Esophagus (tissue), 2 donors: ENCODE measurements at regions not wholly inside any gene's neighbourhood (a gene's known extent, or its start where the extent isn't known, plus 50 kb on each side); places are given as distances from the start of the nearest gene placed in this dataset.
"Not testable (repeated sequence)": the region's sequence is repeated elsewhere in the genome, so short reads cannot be mapped to it uniquely, and the experiment has no call there.

Experiments used
- H3K27ac ChIP-seq, 2 donors: one replicate each; pipeline ENCODE4 v1.5.1; 2013; ENCODE audit warnings: low read depth in 2 of 2, mild to moderate bottlenecking in 2 of 2, inconsistent platforms in 1 of 2, low read length in 1 of 2, moderate library complexity in 1 of 2
- H3K27me3 ChIP-seq, 2 donors: one replicate each; pipeline ENCODE4 v1.6.1; 2013; ENCODE audit warnings: low read length in 2 of 2, control low read depth in 1 of 2, mild to moderate bottlenecking in 1 of 2; ENCODE audit not compliant: insufficient read depth in 2 of 2, control insufficient read depth in 1 of 2
- H3K36me3 ChIP-seq, 2 donors: one replicate each; pipeline ENCODE4 v1.6.1; 2013; ENCODE audit warnings: low read length in 1 of 2; ENCODE audit not compliant: control insufficient read depth in 2 of 2, insufficient read depth in 2 of 2
- H3K4me1 ChIP-seq, 2 donors: one replicate each; pipeline ENCODE4 v1.6.1; 2013; ENCODE audit warnings: low read length in 1 of 2; ENCODE audit not compliant: control insufficient read depth in 2 of 2, insufficient read depth in 2 of 2
- H3K4me3 ChIP-seq, 2 donors: one replicate each; pipeline ENCODE4 v1.5.1; 2013; ENCODE audit warnings: low read length in 2 of 2, mild to moderate bottlenecking in 2 of 2, low read depth in 1 of 2, moderate library complexity in 1 of 2
- H3K9me3 ChIP-seq, 2 donors: one replicate each; pipeline ENCODE4 v1.6.1; 2013; ENCODE audit warnings: mild to moderate bottlenecking in 2 of 2, low read depth in 1 of 2, low read length in 1 of 2, moderate library complexity in 1 of 2; ENCODE audit not compliant: control insufficient read depth in 2 of 2, insufficient read depth in 1 of 2
- WGBS, 2 donors: extraction: QIAGEN DNeasy Blood & Tissue Kit; methylation state at CpG; one replicate each; pipeline ENCODE4 v1.1.7; 2013; 5-methylcytosine and 5-hydroxymethylcytosine counted together
- donor health status: healthy with polysubstance abuse.
- donor health status: Bipolar disorder and iron deficiency.

DNA sequence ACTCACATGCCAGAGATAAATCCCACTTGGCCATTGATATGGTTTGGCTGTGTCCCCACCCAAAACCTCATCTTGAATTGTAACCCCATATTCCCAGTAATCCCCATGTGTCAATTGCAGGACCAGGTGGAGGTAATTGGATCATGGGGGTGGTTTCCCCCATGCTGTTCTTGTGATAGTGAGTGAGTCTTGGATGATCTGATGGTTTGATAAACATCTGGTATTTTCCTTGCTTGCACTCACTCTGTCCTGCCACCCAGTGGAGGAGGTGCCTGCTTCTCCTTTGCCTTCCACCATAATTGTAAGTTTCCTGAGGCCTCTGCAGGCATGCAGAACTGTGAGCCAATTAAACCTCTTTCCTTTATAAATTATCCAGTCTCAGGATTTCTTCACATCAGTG is 50.4 kb upstream of the B3GAT2 start:
- H3K9me3 ChIP-seq, H3K36me3 ChIP-seq, H3K27me3 ChIP-seq, H3K4me3 ChIP-seq, H3K4me1 ChIP-seq, H3K27ac ChIP-seq: not testable (repeated sequence)

DNA sequence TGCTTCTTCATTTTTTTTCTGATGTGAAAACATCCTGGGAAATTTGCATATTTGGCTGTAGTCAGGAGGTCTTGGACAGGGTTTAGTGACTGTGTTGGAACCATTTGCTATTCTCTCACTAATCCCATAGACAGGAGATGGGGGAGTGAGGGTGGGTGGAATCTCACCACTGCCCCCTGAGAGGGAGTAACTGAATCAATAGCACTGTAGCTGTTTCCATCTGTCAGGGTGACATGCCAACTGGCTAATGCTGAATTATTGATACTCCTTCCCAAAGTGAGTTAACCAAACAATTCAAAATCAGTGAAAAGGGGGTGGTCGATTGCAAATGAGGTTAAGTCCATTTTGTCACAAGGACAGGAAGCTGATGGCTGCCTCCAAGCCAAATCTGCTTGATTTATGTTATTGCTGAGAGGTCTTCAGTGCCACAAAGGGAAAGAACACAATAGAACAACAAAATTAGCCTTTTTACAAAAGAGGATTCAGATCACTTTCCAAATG is 55.1 kb upstream of the B3GAT2 start:
- Histone ChIP-seq H3K27ac (no peak overlapping the region), H3K9me3 (no peaks in the 10 kb centered on the region), H3K27me3 (no peaks in the 10 kb centered on the region), H3K4me1 (no peaks in the 10 kb centered on the region), H3K4me3 (no peak overlapping the region), H3K36me3 (no peaks in the 10 kb centered on the region)
- 16 to 17% methylated on average over 1 of the region's 1 CpG for WGBS, 2 donors

DNA sequence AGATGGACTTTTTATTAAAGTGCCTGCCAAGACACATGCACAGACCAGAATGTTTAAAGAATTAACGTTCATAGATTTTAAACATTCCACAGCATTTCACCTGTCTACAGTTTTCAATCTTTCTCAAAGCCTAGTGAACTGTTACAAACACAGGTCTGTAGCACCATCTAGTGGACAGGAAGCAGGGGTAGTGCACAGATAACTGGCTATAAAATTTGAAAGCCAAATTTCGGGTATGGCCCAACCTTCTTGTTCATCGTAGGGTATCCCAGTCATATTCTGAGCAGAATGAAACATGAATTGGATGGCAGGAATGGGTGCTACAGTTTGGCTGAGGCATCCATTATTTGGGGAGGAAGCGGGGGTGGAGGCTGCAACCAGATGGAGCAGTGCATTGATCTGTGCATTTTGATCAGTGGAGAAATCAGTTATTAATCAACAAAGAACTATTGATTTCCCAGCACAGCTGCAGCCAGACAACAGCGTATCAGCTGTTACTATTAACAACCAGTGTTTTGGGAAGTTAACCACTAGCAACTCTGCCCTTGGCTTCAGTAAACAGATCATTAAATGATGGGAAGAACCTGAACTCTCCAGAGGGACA is 56.1 kb upstream of the B3GAT2 start:
- Histone ChIP-seq H3K4me1 (no peaks in the 10 kb centered on the region), H3K27ac (no peak overlapping the region), H3K27me3 (no peaks in the 10 kb centered on the region), H3K9me3 (no peaks in the 10 kb centered on the region), H3K4me3 (no peak overlapping the region), H3K36me3 (no peaks in the 10 kb centered on the region)
- WGBS, 2 donors = 26% methylated on average over 5 of the region's 5 CpGs

DNA sequence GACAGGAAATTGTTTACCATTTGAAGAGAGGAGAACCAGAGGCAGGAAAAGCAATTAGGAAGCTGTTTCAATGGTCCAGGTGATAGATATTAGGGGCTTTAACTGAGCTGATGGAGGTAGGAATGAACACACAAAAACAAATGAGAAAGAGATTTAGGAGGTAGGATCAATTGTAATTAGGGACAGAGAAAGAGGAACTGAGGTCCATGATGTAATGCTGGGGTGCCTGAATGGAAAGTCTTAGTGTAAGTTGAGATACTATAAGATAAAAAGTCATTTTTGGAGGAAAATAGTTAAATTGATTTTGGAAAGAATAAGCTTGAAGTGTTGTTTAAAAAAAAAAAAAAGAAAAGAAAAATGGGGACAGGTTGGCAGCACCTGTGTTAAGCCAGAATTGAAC is 58.5 kb upstream of the B3GAT2 start:
- no peak overlapping the region for H3K27ac ChIP-seq
- H3K4me1 ChIP-seq = no peaks in the 10 kb centered on the region
- H3K27me3 ChIP-seq = no peaks in the 10 kb centered on the region
- H3K36me3 ChIP-seq = no peaks in the 10 kb centered on the region
- H3K9me3 ChIP-seq = no peaks in the 10 kb centered on the region
- H3K4me3 ChIP-seq = no peak overlapping the region

DNA sequence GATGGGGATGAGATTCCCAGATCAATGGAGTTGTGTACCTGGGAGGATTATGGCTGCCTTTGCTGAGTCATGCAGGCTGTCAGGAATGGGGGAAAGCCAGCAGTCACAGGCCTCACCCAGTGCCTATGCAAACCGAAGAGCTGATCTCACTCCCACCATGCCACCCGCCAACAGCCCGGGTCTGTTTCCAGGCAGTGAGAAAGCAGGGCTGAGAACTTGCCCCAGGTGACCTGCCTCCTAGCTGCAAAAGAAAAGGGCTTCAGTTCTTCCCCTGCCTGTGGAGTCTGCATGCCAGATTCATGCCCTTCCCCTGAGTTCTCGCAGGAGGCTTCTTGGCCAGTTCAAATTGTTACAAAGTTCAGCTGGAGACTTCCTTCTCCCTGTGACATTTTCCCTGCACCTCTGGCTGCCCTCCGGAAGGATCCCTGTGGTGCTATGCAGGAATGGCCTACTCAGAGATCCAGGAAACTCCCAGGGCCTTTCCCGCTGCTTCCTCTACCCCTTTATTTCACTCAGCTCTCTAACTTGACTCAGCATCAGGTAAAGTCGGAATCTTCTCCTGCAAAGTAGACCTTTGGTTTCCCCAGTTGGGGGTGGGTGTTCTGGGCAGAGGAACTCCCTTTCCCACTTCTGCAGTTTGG is 71.5 kb upstream of the B3GAT2 start:
- Histone ChIP-seq H3K36me3 (no peaks in the 10 kb centered on the region), H3K27ac (no peak overlapping the region), H3K4me3 (no peak overlapping the region), H3K4me1 (no peaks in the 10 kb centered on the region), H3K27me3 (no peaks in the 10 kb centered on the region), H3K9me3 (no peaks in the 10 kb centered on the region)
- 57 to 66% methylated on average over 7 of the region's 7 CpGs for WGBS, 2 donors

DNA sequence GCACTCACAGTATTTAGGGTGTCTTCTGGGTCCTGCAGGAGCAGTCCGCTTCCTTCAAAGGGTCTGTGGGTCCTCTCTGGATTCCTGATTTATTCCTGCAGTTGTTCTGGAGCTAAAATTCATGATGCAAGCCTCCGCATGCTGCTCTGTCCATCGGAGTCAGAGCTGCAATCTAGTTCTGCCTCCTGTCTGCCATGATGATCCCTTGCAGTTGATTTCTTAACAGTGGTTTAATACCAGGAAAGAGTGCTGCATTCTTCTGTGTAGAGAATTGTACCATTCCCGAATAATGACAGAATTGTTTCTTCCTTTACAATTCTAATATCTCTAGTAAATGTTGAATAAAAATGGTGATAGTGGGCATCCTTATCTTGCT is 72.0 kb upstream of the B3GAT2 start:
- Histone ChIP-seq H3K4me3 (no peak overlapping the region), H3K27ac (no peak overlapping the region), H3K27me3 (no peaks in the 10 kb centered on the region), H3K36me3 (no peaks in the 10 kb centered on the region), H3K9me3 (no peaks in the 10 kb centered on the region), H3K4me1 (no peaks in the 10 kb centered on the region)
- 87 to 88% methylated on average over 4 of the region's 4 CpGs for WGBS, 2 donors

DNA sequence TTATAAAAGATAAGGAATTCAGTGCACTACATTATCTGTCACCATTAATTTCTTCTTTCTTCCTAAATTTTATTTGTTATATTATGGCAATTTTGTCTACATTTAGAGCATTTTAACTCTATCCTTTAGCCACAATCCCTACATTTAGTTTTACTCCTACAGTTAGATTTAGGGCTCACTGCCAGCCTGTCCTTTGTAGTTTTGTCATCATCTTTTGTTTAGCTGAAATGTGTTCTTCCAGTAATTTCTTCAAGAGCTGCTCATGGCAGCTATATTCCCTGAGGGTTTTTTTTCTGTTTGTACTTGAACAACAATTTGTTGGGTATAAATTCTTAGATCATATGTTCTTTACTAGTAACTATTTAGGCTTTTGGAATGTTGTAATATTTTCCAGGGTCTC is 72.7 kb upstream of the B3GAT2 start:
- Histone ChIP-seq H3K27ac (no peak overlapping the region), H3K4me1 (no peaks in the 10 kb centered on the region), H3K9me3 (no peaks in the 10 kb centered on the region), H3K27me3 (no peaks in the 10 kb centered on the region), H3K4me3 (no peak overlapping the region), H3K36me3 (no peaks in the 10 kb centered on the region)

DNA sequence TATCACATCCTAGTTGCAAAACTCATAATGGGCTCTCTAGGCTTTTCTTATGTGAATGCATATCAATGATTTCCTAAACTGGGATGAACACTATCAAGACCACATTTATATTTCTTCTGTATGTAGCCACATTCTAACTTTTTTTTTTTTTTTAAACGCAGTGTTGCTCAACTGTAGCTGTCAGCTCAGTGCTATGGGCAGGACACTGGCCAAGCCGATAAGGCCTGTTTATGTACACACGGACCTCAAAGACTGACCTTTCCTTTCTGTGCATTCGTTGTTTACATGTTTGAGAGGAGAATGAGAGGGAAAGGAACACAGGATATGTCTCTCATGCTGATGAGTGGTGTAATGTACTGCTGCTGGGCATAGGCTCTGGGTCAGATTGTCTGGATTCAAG is 75.1 kb upstream of the B3GAT2 start:
- H3K36me3 ChIP-seq = no peaks in the 10 kb centered on the region
- no peaks in the 10 kb centered on the region for H3K4me1 ChIP-seq
- H3K27ac ChIP-seq = no peak overlapping the region
- H3K27me3 ChIP-seq = no peaks in the 10 kb centered on the region
- H3K4me3 ChIP-seq = no peak overlapping the region
- H3K9me3 ChIP-seq = no peaks in the 10 kb centered on the region
- 49 to 53% methylated on average over 4 of the region's 4 CpGs for WGBS, 2 donors

DNA sequence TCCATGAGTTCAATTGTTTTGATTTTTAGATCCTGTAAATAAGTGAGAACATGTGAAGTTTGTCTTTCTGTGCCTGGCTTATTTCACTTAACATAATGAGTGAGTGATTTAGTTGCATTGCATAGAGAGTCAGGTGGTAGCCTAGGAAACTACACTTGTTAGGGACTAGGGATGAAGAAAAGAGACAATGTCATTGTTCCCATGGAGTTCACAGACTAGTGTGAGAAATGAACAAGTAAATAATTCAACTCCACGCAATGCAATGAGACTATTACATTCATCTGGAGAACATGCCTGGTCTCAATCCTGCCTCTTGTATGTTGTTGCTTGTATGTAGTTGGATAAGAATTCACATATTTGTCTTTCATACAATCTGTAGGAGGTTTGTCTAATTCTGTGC is 76.3 kb upstream of the B3GAT2 start:
- H3K9me3 ChIP-seq = no peaks in the 10 kb centered on the region
- H3K4me3 ChIP-seq = no peak overlapping the region
- WGBS, 2 donors = 93 to 97% methylated on average over 1 of the region's 1 CpG
- no peaks in the 10 kb centered on the region for H3K4me1 ChIP-seq
- no peaks in the 10 kb centered on the region for H3K27me3 ChIP-seq
- H3K36me3 ChIP-seq = no peaks in the 10 kb centered on the region
- no peak overlapping the region for H3K27ac ChIP-seq

DNA sequence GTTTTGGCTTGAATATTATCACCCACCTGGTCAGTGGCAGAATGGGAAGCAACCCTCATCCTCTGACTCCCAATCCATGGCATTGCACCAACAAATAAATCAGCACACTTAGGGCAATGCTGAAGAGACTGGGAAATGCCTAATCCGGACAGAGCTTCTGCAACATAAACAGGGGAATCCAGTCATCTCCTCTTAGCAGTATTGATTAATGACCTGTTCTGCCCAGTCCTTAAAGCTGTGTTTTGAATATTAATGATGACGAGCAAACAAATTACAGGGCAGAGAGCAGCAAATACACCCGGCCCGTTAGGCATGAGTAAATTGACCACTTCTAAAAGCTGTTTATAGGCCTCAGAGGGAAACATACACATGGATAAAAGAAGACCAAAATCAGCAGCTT is 77.0 kb upstream of the B3GAT2 start:
- no peaks in the 10 kb centered on the region for H3K4me1 ChIP-seq
- no peaks in the 10 kb centered on the region for H3K36me3 ChIP-seq
- H3K4me3 ChIP-seq = no peak overlapping the region
- no peak overlapping the region for H3K27ac ChIP-seq
- H3K9me3 ChIP-seq = no peaks in the 10 kb centered on the region
- no peaks in the 10 kb centered on the region for H3K27me3 ChIP-seq
- WGBS, 2 donors = 44 to 51% methylated on average over 4 of the region's 4 CpGs
